ENCODE measurements at regions not wholly inside any gene's neighbourhood (a gene's known extent, or its start where the extent isn't known, plus 50 kb on each side); places are given as distances from the start of the nearest gene placed in this dataset.

GRCh38 chr3:96233679-96234078 lies 580.7 kb upstream of the EPHA6 start:
- TF ChIP-seq CTCF (IDR thresholded peaks at IDR 0.05) (no peak), POLR2A (IDR thresholded peaks at IDR 0.05) (no peak), EP300 (IDR thresholded peaks at IDR 0.05) (no peak)
- H3K27me3 ChIP-seq: no peaks in the 10 kb centered on the region
- WGBS, 3 donors: 67 to 87% (median 77%) methylated on average over 1 of the region's 1 CpG
- DNase-seq: no peak
- H3K36me3 ChIP-seq: no peaks in the 10 kb centered on the region
- no peaks in the 10 kb centered on the region for H3K4me1 ChIP-seq (ENCODE audit: insufficient read depth)
- no peaks in the 10 kb centered on the region for H3K9me3 ChIP-seq
- H3K4me3 ChIP-seq: no peak overlapping the region
- intact Hi-C loops (cut with DNase I): no loop called here
- no peak overlapping the region for H3K27ac ChIP-seq

DNA sequence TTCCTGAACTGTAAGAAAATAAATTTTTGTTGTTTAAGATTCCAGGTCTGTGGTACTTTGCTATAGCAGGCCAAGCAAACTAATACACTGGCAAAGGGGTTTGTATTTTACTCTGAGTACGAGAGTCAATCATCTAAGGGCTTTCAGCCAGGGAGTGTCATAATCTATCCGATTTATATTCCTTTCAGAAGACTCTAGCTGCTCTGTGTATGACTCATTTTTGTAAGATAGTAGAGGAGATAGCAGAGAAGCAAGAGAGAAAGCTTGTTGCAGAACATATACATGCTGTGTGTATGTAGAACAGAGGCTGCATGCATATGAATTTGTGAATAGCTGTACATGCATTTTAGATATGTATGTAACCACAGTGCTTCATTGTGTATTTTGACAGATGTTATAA lies 577.9 kb upstream of the EPHA6 start:
- WGBS, 3 donors: 64 to 74% (median 70%) methylated on average over 2 of the region's 2 CpGs

DNA sequence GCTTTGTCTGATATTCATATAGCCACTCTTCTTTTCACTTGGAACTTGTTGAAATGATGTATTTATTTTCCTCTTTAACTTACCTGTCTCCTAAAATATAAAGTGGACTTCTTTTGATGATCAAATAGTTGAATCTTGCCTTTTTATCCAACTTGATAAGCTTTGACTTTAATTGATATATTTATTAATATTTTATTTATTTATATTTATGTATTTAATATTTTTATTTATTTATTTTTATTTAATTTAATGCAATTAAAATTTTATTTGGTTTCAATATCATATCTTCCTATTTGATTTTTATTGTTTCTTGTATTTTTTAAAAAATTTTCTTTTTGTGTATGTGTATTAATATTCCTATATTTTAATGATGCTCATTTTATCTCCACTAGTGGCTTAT lies 555.1 kb upstream of the EPHA6 start:
- H3K9me3 ChIP-seq: no peaks in the 10 kb centered on the region
- TF ChIP-seq EP300 (IDR thresholded peaks at IDR 0.05): no peak
- TF ChIP-seq CTCF (IDR thresholded peaks at IDR 0.05): no peak
- no peak for TF ChIP-seq POLR2A (IDR thresholded peaks at IDR 0.05)
- H3K4me1 ChIP-seq (ENCODE audit: insufficient read depth): no peaks in the 10 kb centered on the region
- H3K27me3 ChIP-seq: no peaks in the 10 kb centered on the region
- H3K27ac ChIP-seq: no peak overlapping the region
- intact Hi-C loops (cut with DNase I): no loop called here
- no peaks in the 10 kb centered on the region for H3K36me3 ChIP-seq
- DNase-seq: no peak
- no peak overlapping the region for H3K4me3 ChIP-seq

More for the DNA sequence above, 577.9 kb upstream of the EPHA6 start:
- H3K27me3 ChIP-seq: no peaks in the 10 kb centered on the region
- no peak for TF ChIP-seq EP300 (IDR thresholded peaks at IDR 0.05)
- no peak for TF ChIP-seq CTCF (IDR thresholded peaks at IDR 0.05)
- no peak for TF ChIP-seq POLR2A (IDR thresholded peaks at IDR 0.05)
- no peaks in the 10 kb centered on the region for H3K4me1 ChIP-seq (ENCODE audit: insufficient read depth)
- no peaks in the 10 kb centered on the region for H3K36me3 ChIP-seq
- intact Hi-C loops (cut with DNase I): no loop called here
- H3K9me3 ChIP-seq: no peaks in the 10 kb centered on the region
- no peak for DNase-seq
- H3K27ac ChIP-seq: no peak overlapping the region
- no peak overlapping the region for H3K4me3 ChIP-seq

GRCh38 chr3:96264701-96265100 lies 549.7 kb upstream of the EPHA6 start:
- WGBS, 3 donors: 91 to 95% (median 94%) methylated on average over 2 of the region's 2 CpGs
- Histone ChIP-seq H3K36me3 (no peaks in the 10 kb centered on the region), H3K4me3 (no peak overlapping the region), H3K27me3 (no peaks in the 10 kb centered on the region), H3K27ac (no peak overlapping the region), H3K9me3 (no peaks in the 10 kb centered on the region), H3K4me1 (ENCODE audit: insufficient read depth) (no peaks in the 10 kb centered on the region)
- intact Hi-C loops (cut with DNase I): no loop called here
- no peak for DNase-seq
- TF ChIP-seq CTCF (IDR thresholded peaks at IDR 0.05) (no peak), EP300 (IDR thresholded peaks at IDR 0.05) (no peak), POLR2A (IDR thresholded peaks at IDR 0.05) (no peak)
